H9 (cell line): ENCODE measurements at regions not wholly inside any gene's neighbourhood (a gene's known extent, or its start where the extent isn't known, plus 50 kb on each side); places are given as distances from the start of the nearest gene placed in this dataset.

Experiments used
- DNase-seq: peaks from one replicate; pipeline ENCODE4 v3.0.0-alpha.2; 2017
- H2AFZ ChIP-seq: one replicate; pipeline ENCODE4 v1.6.1; 2013; ENCODE audit warnings: mild to moderate bottlenecking, low read length, control low read depth, moderate library complexity
- H2AK5ac ChIP-seq: 2 replicates; pipeline ENCODE4 v1.6.1; 2013; ENCODE audit warnings: low read length, control low read depth, mixed read lengths; ENCODE audit not compliant: insufficient read length
- H2BK120ac ChIP-seq: one replicate; pipeline ENCODE4 v1.6.1; 2013; ENCODE audit warnings: low read depth, mild to moderate bottlenecking, low read length, control low read depth, inconsistent platforms; ENCODE audit not compliant: poor library complexity, severe bottlenecking
- H2BK12ac ChIP-seq: 2 replicates; pipeline ENCODE4 v1.6.1; 2013; ENCODE audit warnings: low read length, control low read depth, mixed read lengths, low read depth; ENCODE audit not compliant: insufficient read length
- H2BK15ac ChIP-seq: 2 replicates; pipeline ENCODE4 v1.6.1; 2013; ENCODE audit warnings: low read depth, low read length, control low read depth
- H2BK20ac ChIP-seq: one replicate; pipeline ENCODE4 v1.6.1; 2013; ENCODE audit warnings: low read depth, mild to moderate bottlenecking, low read length, control low read depth, inconsistent platforms; ENCODE audit not compliant: poor library complexity, severe bottlenecking
- H2BK5ac ChIP-seq: 2 replicates; pipeline ENCODE4 v1.6.1; 2013; ENCODE audit warnings: low read length, control low read depth, mixed read lengths; ENCODE audit not compliant: insufficient read length
- H3K14ac ChIP-seq: 2 replicates; pipeline ENCODE4 v1.6.1; 2013; ENCODE audit warnings: low read length, control low read depth; ENCODE audit not compliant: insufficient read depth
- H3K18ac ChIP-seq: 2 replicates; pipeline ENCODE4 v1.6.1; 2013; ENCODE audit warnings: low read depth, mild to moderate bottlenecking, mixed read lengths, low read length, control low read depth; ENCODE audit not compliant: insufficient read length
- H3K23ac ChIP-seq: 2 replicates; pipeline ENCODE4 v1.6.1; 2013; ENCODE audit warnings: low read length, control low read depth, mixed read lengths, low read depth; ENCODE audit not compliant: insufficient read length
- H3K23me2 ChIP-seq: 2 replicates; pipeline ENCODE4 v1.6.1; 2013; ENCODE audit warnings: low read depth, mild to moderate bottlenecking, mixed read lengths, low read length, control low read depth; ENCODE audit not compliant: insufficient read length, poor library complexity, severe bottlenecking
- H3K27ac ChIP-seq: 2 replicates; pipeline ENCODE4 v1.5.1; 2013; ENCODE audit warnings: low read length, control low read depth, mixed read lengths, low read depth; ENCODE audit not compliant: insufficient read length
- H3K27me3 ChIP-seq: 2 replicates; pipeline ENCODE4 v1.6.1; 2013; ENCODE audit warnings: low read length, control low read depth, inconsistent platforms; ENCODE audit not compliant: insufficient read depth
- H3K4ac ChIP-seq: 2 replicates; pipeline ENCODE4 v1.6.1; 2013; ENCODE audit warnings: low read depth, mild to moderate bottlenecking, control low read depth, inconsistent platforms, low read length, moderate library complexity
- H3K4me1 ChIP-seq: 2 replicates; pipeline ENCODE4 v1.6.1; 2013; ENCODE audit warnings: low read length, control low read depth, inconsistent platforms; ENCODE audit not compliant: insufficient read depth
- H3K4me2 ChIP-seq: 2 replicates; pipeline ENCODE4 v1.6.1; 2013; ENCODE audit warnings: low read length, control low read depth, mixed read lengths; ENCODE audit not compliant: insufficient read length, insufficient read depth
- H3K56ac ChIP-seq: 2 replicates; pipeline ENCODE4 v1.6.1; 2013; ENCODE audit warnings: low read depth, mild to moderate bottlenecking, mixed read lengths, low read length, control low read depth; ENCODE audit not compliant: insufficient read length
- H3K79me1 ChIP-seq: 2 replicates; pipeline ENCODE4 v1.6.1; 2013; ENCODE audit warnings: low read depth, mild to moderate bottlenecking, moderate library complexity, low read length, control low read depth, inconsistent platforms; ENCODE audit not compliant: insufficient read depth, poor library complexity, severe bottlenecking
- H3K79me2 ChIP-seq: 2 replicates; pipeline ENCODE4 v1.6.1; 2013; ENCODE audit warnings: low read length, control low read depth, inconsistent platforms; ENCODE audit not compliant: insufficient read depth
- H3K9ac ChIP-seq: 2 replicates; pipeline ENCODE4 v1.6.1; 2013; ENCODE audit warnings: low read length, control low read depth, mixed read lengths; ENCODE audit not compliant: insufficient read length; ENCODE audit errors: extremely low read depth
- H3K9me3 ChIP-seq: one replicate; pipeline ENCODE4 v1.6.1; 2013; ENCODE audit warnings: low read depth, low read length, inconsistent platforms; ENCODE audit not compliant: control insufficient read depth
- H3T11ph ChIP-seq: one replicate; pipeline ENCODE4 v1.6.1; 2013; ENCODE audit warnings: mild to moderate bottlenecking, low read length, control low read depth, inconsistent platforms
- H4K20me1 ChIP-seq: one replicate; pipeline ENCODE4 v1.6.1; 2013; ENCODE audit not compliant: control insufficient read depth, insufficient read length, insufficient read depth
- H4K5ac ChIP-seq: 2 replicates; pipeline ENCODE4 v1.6.1; 2013; ENCODE audit warnings: low read depth, mild to moderate bottlenecking, mixed read lengths, low read length, control low read depth; ENCODE audit not compliant: insufficient read length
- H4K8ac ChIP-seq: replicated peaks from 2 replicates; pipeline ENCODE4 v1.6.1; 2013; ENCODE audit warnings: low read length, control low read depth, mixed read lengths, low read depth; ENCODE audit not compliant: insufficient read length
- H4K91ac ChIP-seq: 2 replicates; pipeline ENCODE4 v1.6.1; 2013; ENCODE audit warnings: low read depth, mild to moderate bottlenecking, moderate library complexity, mixed read lengths, low read length, control low read depth; ENCODE audit not compliant: insufficient read length
- H3K27ac Mint-ChIP-seq, 3 experiments: 2 replicates in 2 of 3; 3 replicates in 1 of 3; pipeline ENCODE4 v1.8.0; 2020 to 2021; ENCODE audit warnings: mixed read lengths in 3 of 3, mild to moderate bottlenecking in 1 of 3, moderate library complexity in 1 of 3
- H3K27me3 Mint-ChIP-seq: 2 replicates; pipeline ENCODE4 v1.8.0; 2021; ENCODE audit warnings: low read depth, mild to moderate bottlenecking, moderate library complexity, mixed read lengths
- H3K36me3 Mint-ChIP-seq, 3 experiments: 2 replicates in 2 of 3; 3 replicates in 1 of 3; pipeline ENCODE4 v1.8.0; 2020 to 2021; ENCODE audit warnings: low read depth in 3 of 3, mixed read lengths in 3 of 3; ENCODE audit not compliant: insufficient read depth in 1 of 3
- H3K4me1 Mint-ChIP-seq, 2 experiments: 2 replicates each; pipeline ENCODE4 v1.8.0; 2020; ENCODE audit warnings: mixed read lengths in 2 of 2
- H3K4me3 Mint-ChIP-seq, 2 experiments: 2 replicates in 1 of 2; 3 replicates in 1 of 2; pipeline ENCODE4 v1.8.0; 2020 to 2021; ENCODE audit warnings: mild to moderate bottlenecking in 2 of 2, mixed read lengths in 2 of 2, moderate library complexity in 1 of 2
- H3K9me3 Mint-ChIP-seq, 2 experiments: 2 replicates in 1 of 2; 3 replicates in 1 of 2; pipeline ENCODE4 v1.8.0; 2020; ENCODE audit warnings: mild to moderate bottlenecking in 2 of 2, mixed read lengths in 2 of 2, moderate library complexity in 1 of 2
- CTCF ChIP-seq: fragments of 200-600 bp; sonication (generic); conservative IDR thresholded peaks from 3 replicates; pipeline ENCODE4 v1.8.0; 2021; ENCODE audit warnings: antibody characterized with exemption, mild to moderate bottlenecking
- WGBS: extraction: QIAGEN DNeasy Blood & Tissue Kit; methylation state at CpG from one replicate; pipeline ENCODE4 v1.1.7; 2013; ENCODE audit warnings: missing lambda C conversion rate, low lambda C conversion rate, mixed read lengths; ENCODE audit not compliant: insufficient read length; ENCODE audit errors: extremely low coverage; 5-methylcytosine and 5-hydroxymethylcytosine counted together

GRCh38 chr2:129325151-129325550 lies 654.3 kb upstream of the RAB6C start:
- Histone ChIP-seq H3K18ac (no peak overlapping the region), H3K9ac (no peak overlapping the region), H2BK120ac (no peak overlapping the region), H3K27me3 (no peaks in the 10 kb centered on the region), H3K79me1 (no peaks in the 10 kb centered on the region), H3K56ac (no peak overlapping the region), H3K4ac (no peak overlapping the region), H3K27ac (no peak overlapping the region), H3K23ac (no peak overlapping the region), H3K79me2 (no peaks in the 10 kb centered on the region), H3K23me2 (no peaks in the 10 kb centered on the region), H2AFZ (no peak overlapping the region), H3K4me2 (no peak overlapping the region), H4K20me1 (no peaks in the 10 kb centered on the region), H4K5ac (no peak overlapping the region), H4K8ac (no peak overlapping the region), H2BK12ac (no peak overlapping the region), H2AK5ac (no peak overlapping the region), H3K9me3 (no peaks in the 10 kb centered on the region), H2BK20ac (no peak overlapping the region), H3T11ph (no peak overlapping the region), H2BK15ac (no peak overlapping the region), H2BK5ac (no peak overlapping the region), H4K91ac (no peak overlapping the region), H3K14ac (no peak overlapping the region), H3K4me1 (no peaks in the 10 kb centered on the region)
- no peak overlapping the region for H3K27ac Mint-ChIP-seq
- no peak for TF ChIP-seq CTCF
- WGBS, result no CpG with 5 or more reads among the region's 2 CpGs
- peaks cover 8% of the 10 kb centered on the region; the same call in 1 of the 2 replicates for H3K27me3 Mint-ChIP-seq
- H3K9me3 Mint-ChIP-seq, result peaks cover 0 to 6% of the 10 kb centered on the region in 2 experiments; a peak in 4 of 5 replicates
- peaks cover 0 to 3% (median 0%) of the 10 kb centered on the region in 3 experiments; a peak in 2 of 7 replicates for H3K36me3 Mint-ChIP-seq
- no peaks in the 10 kb centered on the region for H3K4me1 Mint-ChIP-seq
- DNase-seq, result no peak
- no peak overlapping the region for H3K4me3 Mint-ChIP-seq
